MM.1S (cell line): ENCODE measurements at regions not wholly inside any gene's neighbourhood (a gene's known extent, or its start where the extent isn't known, plus 50 kb on each side); places are given as distances from the start of the nearest gene placed in this dataset.

Source experiments
- CTCF ChIP-seq: fragments of 300-600 bp; sonication (generic); IDR thresholded peaks from 2 replicates; pipeline ENCODE4 v1.5.1; 2016; ENCODE audit warnings: antibody characterized with exemption, low read length, mixed read lengths
- EZH2 ChIP-seq: fragments of 300-600 bp; sonication (generic); optimal IDR thresholded peaks from 2 replicates; pipeline ENCODE3; 2017; ENCODE audit warnings: low read depth, mild to moderate bottlenecking, antibody characterized with exemption, low read length, mixed read lengths
- EZH2phosphoT487 ChIP-seq: fragments of 300-600 bp; sonication (generic); IDR thresholded peaks from 2 replicates; pipeline ENCODE4 v1.6.1; 2018; ENCODE audit warnings: antibody characterized with exemption, low read length

GRCh38 chr5:25255128-25255527, 610.4 kb upstream of the CDH10 start:
- TF ChIP-seq CTCF, result no peak
- TF ChIP-seq EZH2, result no peak
- no peak for TF ChIP-seq EZH2phosphoT487
